ENCODE measurements at regions not wholly inside any gene's neighbourhood (a gene's known extent, or its start where the extent isn't known, plus 50 kb on each side); places are given as distances from the start of the nearest gene placed in this dataset.

- Mint-ChIP-seq H3K36me3 (ENCODE audit: low read depth, unreplicated experiment) (no peaks in the 10 kb centered on the region), H3K27ac (ENCODE audit: unreplicated experiment) (no peak overlapping the region), H3K27me3 (ENCODE audit: unreplicated experiment) (peaks cover 3% of the 10 kb centered on the region), H3K4me3 (ENCODE audit: unreplicated experiment) (no peak overlapping the region), H3K4me1 (ENCODE audit: unreplicated experiment) (peaks cover 4% of the 10 kb centered on the region), H3K9me3 (ENCODE audit: unreplicated experiment) (no peaks in the 10 kb centered on the region)
- DNase-seq (ENCODE audit: low spot score), result no peak
- TF ChIP-seq, protein P1, sequence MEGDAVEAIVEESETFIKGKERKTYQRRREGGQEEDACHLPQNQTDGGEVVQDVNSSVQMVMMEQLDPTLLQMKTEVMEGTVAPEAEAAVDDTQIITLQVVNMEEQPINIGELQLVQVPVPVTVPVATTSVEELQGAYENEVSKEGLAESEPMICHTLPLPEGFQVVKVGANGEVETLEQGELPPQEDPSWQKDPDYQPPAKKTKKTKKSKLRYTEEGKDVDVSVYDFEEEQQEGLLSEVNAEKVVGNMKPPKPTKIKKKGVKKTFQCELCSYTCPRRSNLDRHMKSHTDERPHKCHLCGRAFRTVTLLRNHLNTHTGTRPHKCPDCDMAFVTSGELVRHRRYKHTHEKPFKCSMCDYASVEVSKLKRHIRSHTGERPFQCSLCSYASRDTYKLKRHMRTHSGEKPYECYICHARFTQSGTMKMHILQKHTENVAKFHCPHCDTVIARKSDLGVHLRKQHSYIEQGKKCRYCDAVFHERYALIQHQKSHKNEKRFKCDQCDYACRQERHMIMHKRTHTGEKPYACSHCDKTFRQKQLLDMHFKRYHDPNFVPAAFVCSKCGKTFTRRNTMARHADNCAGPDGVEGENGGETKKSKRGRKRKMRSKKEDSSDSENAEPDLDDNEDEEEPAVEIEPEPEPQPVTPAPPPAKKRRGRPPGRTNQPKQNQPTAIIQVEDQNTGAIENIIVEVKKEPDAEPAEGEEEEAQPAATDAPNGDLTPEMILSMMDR (IDR thresholded peaks at IDR 0.05; ENCODE audit: unreplicated experiment), result no peak
These were observed 356.5 kb upstream of the SLCO3A1 start for GRCh38 chr15:91496754-91497691.

- no peaks in the 10 kb centered on the region for H3K9me3 Mint-ChIP-seq (ENCODE audit: unreplicated experiment)
- no peak for DNase-seq (ENCODE audit: low spot score)
- H3K4me3 Mint-ChIP-seq (ENCODE audit: unreplicated experiment), result no peak overlapping the region
- H3K4me1 Mint-ChIP-seq (ENCODE audit: unreplicated experiment), result peaks cover 4% of the 10 kb centered on the region
- no peaks in the 10 kb centered on the region for H3K36me3 Mint-ChIP-seq (ENCODE audit: low read depth, unreplicated experiment)
- TF ChIP-seq, protein P1 (IDR thresholded peaks at IDR 0.05; ENCODE audit: unreplicated experiment), result no peak
- H3K27me3 Mint-ChIP-seq (ENCODE audit: unreplicated experiment), result peaks cover 3% of the 10 kb centered on the region
- no peak overlapping the region for H3K27ac Mint-ChIP-seq (ENCODE audit: unreplicated experiment)
These were observed 355.3 kb upstream of the SLCO3A1 start for GRCh38 chr15:91498046-91498748.

DNA sequence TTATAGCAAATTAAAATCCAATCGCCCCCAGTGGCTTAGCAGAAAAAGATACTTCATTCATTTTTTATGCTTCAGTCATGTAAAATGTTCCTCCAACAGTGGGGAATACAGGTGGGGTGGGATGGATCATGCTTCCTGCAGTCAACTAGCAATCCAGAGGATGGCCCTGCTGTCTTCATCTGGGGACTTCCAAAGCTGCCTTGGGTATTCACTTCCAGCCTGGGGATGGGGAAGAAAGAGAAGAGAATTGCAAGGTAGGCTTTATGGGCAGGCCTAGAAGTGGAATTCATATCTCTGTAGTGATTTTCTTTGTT, 354.8 kb upstream of the SLCO3A1 start:
- Mint-ChIP-seq H3K9me3 (ENCODE audit: unreplicated experiment) (no peaks in the 10 kb centered on the region), H3K27ac (ENCODE audit: unreplicated experiment) (no peak overlapping the region), H3K27me3 (ENCODE audit: unreplicated experiment) (peaks cover 3% of the 10 kb centered on the region), H3K4me3 (ENCODE audit: unreplicated experiment) (no peak overlapping the region), H3K36me3 (ENCODE audit: low read depth, unreplicated experiment) (no peaks in the 10 kb centered on the region), H3K4me1 (ENCODE audit: unreplicated experiment) (peaks cover 4% of the 10 kb centered on the region)
- TF ChIP-seq, protein P1 (IDR thresholded peaks at IDR 0.05; ENCODE audit: unreplicated experiment), result no peak
- DNase-seq (ENCODE audit: low spot score), result no peak

- Mint-ChIP-seq H3K36me3 (ENCODE audit: low read depth, unreplicated experiment) (no peaks in the 10 kb centered on the region), H3K9me3 (ENCODE audit: unreplicated experiment) (no peaks in the 10 kb centered on the region), H3K4me3 (ENCODE audit: unreplicated experiment) (no peak overlapping the region), H3K27ac (ENCODE audit: unreplicated experiment) (no peak overlapping the region), H3K4me1 (ENCODE audit: unreplicated experiment) (peaks cover 4% of the 10 kb centered on the region), H3K27me3 (ENCODE audit: unreplicated experiment) (peaks cover 3% of the 10 kb centered on the region)
- TF ChIP-seq, protein P1 (IDR thresholded peaks at IDR 0.05; ENCODE audit: unreplicated experiment), result no peak
- no peak for DNase-seq (ENCODE audit: low spot score)
These were observed 353.6 kb upstream of the SLCO3A1 start for GRCh38 chr15:91499774-91500383.
